A549 (cell line): ENCODE measurements at regions not wholly inside any gene's neighbourhood (a gene's known extent, or its start where the extent isn't known, plus 50 kb on each side); places are given as distances from the start of the nearest gene placed in this dataset.

Experiments used
- CTCF ChIP-seq: fragments of >200 bp; sonication (Bioruptor Twin); formaldehyde crosslinking; IDR thresholded peaks from 3 replicates; pipeline ENCODE4 v1.5.1; 2016
- ESRRA ChIP-seq: fragments of 150-350 bp; IDR thresholded peaks from 2 replicates; pipeline ENCODE4 v1.6.1; 2014; ENCODE audit warnings: mild to moderate bottlenecking, low read length, borderline replicate concordance
- FOXS1 ChIP-seq: fragments of 250-450 bp; sonication (Bioruptor Pico); IDR thresholded peaks from 2 replicates; pipeline ENCODE4 v1.5.0; 2020; ENCODE audit warnings: mild to moderate bottlenecking, moderate library complexity
- GATA3 ChIP-seq: IDR thresholded peaks from 2 replicates; pipeline ENCODE4 v1.6.1; 2012; ENCODE audit warnings: borderline replicate concordance
- HMGXB4 ChIP-seq: fragments of 250-450 bp; sonication (Bioruptor Pico); IDR thresholded peaks from 2 replicates; pipeline ENCODE4 v1.5.0; 2021; ENCODE audit warnings: mild to moderate bottlenecking, moderate library complexity, borderline replicate concordance
- JUNB ChIP-seq: fragments of >200 bp; sonication (Bioruptor Twin); formaldehyde crosslinking; IDR thresholded peaks from 2 replicates; pipeline ENCODE4 v1.6.1; 2016
- MAZ ChIP-seq: fragments of 150-350 bp; IDR thresholded peaks from 2 replicates; pipeline ENCODE4 v1.6.1; 2014; ENCODE audit warnings: antibody characterized with exemption, low read depth, low read length, borderline replicate concordance
- NR3C1 ChIP-seq: fragments of >200 bp; sonication (Bioruptor Twin); formaldehyde crosslinking; IDR thresholded peaks from 3 replicates; pipeline ENCODE4 v1.6.1; 2017
- POLR2A ChIP-seq: IDR thresholded peaks from 2 replicates; pipeline ENCODE4 v1.6.1; 2012; ENCODE audit warnings: mild to moderate bottlenecking, low read length
- RAD21 ChIP-seq, 2 experiments: fragments of >200 bp in 1 of 2; sonication (Bioruptor Twin) in 1 of 2; formaldehyde crosslinking in 1 of 2; IDR thresholded peaks in 1 of 2; conservative IDR thresholded peaks in 1 of 2; 2 replicates in 1 of 2; 3 replicates in 1 of 2; pipeline ENCODE4 v1.6.1; 2012 to 2018; ENCODE audit warnings: inconsistent platforms in 1 of 2
- RCOR1 ChIP-seq: fragments of 150-350 bp; IDR thresholded peaks from 2 replicates; pipeline ENCODE4 v1.6.1; 2014; ENCODE audit warnings: antibody characterized with exemption, low read length, low read depth
- USF2 ChIP-seq: fragments of 450-650 bp; IDR thresholded peaks from 2 replicates; pipeline ENCODE4 v1.6.1; 2014; ENCODE audit warnings: antibody characterized with exemption
- TF ChIP-seq, protein P1 (sequence below): IDR thresholded peaks from 2 replicates; pipeline ENCODE4 v1.6.1; 2012

- TF ChIP-seq CTCF (no peak), RAD21 (conservative IDR thresholded peaks at IDR 0.05 in 1 of 2, IDR thresholded peaks at IDR 0.05 in 1 of 2) (no peak), JUNB (no peak), ESRRA (no peak), POLR2A (no peak), USF2 (no peak), HMGXB4 (CRISPR knock-in tag) (no peak), MAZ (no peak), RCOR1 (no peak), NR3C1 (no peak), FOXS1 (CRISPR knock-in tag) (no peak), GATA3 (no peak)
- TF ChIP-seq, protein P1, sequence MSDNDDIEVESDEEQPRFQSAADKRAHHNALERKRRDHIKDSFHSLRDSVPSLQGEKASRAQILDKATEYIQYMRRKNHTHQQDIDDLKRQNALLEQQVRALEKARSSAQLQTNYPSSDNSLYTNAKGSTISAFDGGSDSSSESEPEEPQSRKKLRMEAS = no peak
Measured at GRCh38 chr10:116792817-116793216, 50.5 kb upstream of the HSPA12A start.
